GM18519 (cell line): ENCODE measurements at regions not wholly inside any gene's neighbourhood (a gene's known extent, or its start where the extent isn't known, plus 50 kb on each side); places are given as distances from the start of the nearest gene placed in this dataset.

Experiments
- ATAC-seq: cut with Tn5 transposase; IDR thresholded peaks from one replicate; pipeline ENCODE4 v1.9.1; 2021; ENCODE audit warnings: mild to moderate bottlenecking, moderate library complexity; ENCODE audit not compliant: unreplicated experiment, low FRiP score

DNA sequence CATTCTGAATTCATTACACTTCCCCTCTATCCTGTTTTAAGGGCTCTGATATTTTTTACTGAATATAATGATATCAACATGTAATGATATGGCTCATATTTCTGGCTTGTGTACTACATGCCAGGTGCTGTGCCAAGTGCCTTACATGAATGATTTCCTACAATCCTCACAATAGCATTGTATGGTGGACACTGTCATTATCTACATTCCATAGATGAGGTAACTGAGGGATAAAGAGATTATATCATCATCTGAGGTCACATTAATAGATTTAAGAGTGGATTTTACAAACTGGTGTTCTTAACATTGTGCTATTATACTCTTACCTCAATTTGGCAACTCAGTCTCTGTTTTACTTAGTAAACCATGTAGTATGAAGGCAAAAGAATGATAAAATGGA is 502.0 kb downstream of the LIG4 start:
- no peak for ATAC-seq

DNA sequence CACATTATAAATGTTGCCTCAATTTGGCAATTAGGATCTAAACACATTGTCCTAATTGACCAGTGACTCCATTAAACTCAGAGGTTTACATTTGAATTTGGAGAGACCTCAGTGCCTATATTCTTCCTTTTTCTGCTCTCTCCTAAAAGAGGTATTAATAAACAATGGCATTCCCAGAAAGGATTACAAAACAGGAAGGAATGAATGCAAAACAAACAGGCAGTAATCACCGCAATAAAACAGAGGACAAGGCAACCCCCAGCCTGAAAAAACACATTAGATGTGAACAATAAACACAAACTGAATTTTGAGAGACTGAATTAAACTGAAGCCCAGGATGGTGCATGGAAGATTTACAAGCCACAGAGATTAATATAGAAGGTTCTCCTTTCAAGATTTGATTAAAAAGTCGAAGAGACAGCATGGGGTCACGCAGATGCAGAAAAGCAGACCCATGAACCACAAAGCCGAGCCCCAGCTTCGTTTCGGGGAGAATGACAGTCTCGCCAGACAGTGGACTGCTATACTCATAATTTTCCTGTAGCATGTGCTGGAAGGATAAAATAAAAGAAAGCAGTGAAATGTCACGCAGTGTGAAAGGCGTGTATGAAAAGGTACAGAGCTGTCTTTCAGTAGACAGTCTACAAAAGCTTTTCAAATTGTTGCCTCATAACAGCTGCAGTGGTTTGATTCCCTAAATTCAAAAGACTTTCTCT is 503.0 kb downstream of the LIG4 start:
- ATAC-seq, result no peak

DNA sequence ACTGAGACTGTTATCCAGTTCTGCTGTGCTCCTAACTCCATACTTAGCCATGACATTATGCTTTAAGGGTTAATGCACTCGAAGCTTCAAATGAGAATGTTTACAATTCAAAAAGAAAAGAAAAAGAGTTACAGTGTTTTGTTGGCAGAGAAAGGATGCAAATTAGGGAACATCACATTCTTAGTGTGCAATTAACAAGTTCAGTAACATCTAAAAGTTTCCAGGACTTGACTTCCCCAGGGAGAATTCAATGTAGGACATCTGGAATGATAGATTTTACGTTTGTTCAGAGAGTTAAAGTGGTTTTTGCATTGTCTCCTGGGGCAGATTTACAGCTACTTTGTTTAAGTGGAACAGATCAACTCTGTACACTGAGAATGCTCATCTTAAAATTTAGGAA is 525.2 kb downstream of the LIG4 start:
- no peak for ATAC-seq

DNA sequence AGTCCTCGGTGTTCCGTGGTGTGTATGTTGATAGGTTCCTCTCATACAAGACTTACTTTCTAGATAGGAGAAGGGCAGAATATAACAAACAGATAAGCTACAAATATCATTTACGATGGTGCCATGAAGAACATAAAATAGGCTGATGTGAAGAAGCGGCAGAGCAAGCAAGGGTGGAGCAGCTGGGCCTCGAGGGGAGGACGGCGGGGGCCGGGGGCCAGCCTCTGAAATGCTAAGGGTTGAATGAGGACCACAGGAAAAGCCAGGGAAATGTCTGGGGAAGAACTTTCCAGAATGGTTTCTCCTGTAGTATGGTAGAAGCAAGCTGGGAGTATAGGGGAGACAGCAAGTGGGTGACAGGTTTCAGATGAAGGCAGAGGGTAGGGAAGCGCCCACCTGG is 529.5 kb downstream of the LIG4 start:
- no peak for ATAC-seq

DNA sequence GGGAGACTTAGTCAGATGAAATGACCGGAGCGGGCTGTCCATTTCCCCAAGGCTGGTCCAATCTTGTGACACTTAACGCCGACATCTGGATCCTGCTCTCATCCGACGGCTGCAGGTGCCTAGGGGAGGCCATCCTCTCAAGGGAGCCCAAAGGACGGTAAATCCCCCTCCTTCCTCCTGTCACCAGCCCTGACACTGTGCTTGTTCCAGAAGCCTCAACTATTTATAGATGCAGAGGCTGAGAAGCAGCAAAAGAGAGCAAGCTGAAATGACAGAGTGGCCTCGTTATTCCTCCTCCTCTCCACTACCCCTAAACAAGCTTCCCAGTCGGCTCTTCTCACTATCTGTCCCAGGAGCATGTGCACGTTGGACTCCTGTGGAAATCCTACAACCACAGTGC is 533.7 kb downstream of the LIG4 start:
- ATAC-seq, result no peak

DNA sequence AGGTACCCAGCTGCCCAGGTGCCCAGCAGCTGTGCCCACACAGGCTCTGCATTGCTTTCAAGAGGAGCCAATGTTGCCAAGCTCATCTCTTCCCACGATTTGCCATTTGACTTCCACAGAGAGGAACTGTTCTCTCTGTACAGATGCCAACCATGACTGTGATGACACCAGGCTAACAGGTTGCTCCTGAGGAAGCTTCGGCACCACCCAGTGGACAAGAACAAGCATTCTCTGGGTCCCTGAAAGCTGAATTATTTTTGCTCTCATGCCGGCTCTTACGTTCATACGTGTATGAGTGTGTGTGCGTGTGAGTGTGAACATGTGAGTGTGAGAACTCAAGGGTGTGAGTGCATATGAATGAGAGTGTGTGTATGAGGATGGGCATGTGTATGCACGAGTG is 535.2 kb downstream of the LIG4 start:
- no peak for ATAC-seq

DNA sequence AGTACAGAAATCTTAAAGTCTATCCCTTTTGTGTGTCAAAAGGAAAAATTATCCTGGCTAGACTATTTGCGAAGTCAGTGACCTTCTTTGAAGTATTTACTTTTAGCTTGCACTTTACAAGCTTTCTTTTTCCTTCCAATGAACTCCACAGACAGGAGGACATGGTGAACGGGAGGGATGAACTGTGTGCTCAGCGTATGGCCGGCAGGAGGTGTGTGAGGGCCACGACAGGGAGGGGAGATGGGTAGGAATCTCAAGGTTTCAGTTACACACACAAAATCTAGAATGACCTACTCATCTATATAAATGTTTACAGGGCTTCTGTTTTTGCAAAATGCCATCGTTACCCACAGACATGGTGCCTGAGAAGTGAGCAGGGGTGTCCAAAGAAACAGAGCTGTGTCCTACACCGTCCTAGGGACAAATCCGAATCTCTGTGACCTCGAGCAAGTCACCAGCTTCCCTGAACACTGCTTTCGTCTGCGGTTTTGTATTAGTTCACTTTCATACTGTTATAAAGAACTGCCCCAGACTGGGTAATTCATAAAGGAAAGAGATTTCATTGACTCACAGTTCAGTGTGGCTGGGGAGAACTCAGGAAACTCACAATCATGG is 537.2 kb downstream of the LIG4 start:
- ATAC-seq, result no peak

DNA sequence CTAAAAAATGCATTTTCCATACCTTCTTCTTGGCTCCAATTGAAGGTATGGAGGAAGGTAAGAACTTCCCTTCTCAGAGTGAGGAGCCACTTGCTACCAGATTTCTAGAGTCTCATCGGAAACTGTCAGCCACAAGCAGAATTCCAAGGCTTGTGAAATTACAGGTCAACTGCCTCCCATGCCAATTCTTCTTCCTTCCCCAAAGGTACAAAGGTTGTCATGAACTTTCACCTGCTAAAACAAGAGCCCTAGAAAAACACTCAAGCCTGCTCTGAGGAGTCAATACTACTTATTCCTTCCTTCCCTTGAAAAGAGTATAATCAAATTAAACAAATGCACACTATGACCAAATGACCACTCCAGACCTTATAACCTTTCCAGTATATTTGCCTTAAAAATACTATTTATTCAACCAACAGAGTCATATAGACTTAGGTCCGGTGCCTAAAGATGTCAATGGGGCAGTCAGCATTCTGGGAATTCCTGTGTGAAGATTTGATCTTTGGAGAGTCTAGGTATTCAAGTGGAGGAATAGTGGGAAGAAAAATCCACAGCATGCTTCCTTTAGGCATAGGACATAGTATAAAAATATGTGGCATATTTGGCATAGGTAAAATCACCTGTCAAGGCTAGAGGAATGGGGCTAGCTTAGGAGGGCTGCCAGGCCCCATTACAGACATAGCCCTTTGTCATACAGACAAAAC is 539.3 kb downstream of the LIG4 start:
- no peak for ATAC-seq

DNA sequence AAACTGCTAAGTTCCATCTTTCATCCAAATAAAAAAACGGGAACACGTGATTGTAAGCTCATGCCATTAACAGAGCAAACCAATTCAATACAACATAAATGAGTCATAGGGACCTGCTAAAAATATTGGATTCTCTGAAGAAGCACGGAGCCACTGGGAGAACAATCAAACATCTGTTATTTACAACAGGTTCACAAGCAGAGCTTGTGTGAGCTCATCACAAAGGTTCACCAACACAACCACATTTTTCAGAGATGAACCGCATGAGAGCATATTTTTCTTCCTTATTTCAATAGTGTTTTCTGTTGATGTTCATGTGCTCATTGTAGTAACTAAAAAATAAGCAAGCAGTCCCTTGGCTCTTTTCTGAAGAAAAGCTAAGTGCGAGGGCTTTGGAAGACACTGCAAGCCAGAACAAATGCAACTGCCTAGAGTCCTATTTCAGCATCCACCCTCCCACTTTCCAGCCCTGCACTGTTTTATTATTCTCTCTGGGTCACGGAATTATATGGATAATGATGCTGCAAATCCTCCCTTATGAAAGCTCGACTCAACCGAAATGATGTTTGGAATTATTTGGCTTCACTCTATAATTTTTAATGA is 545.8 kb downstream of the LIG4 start:
- no peak for ATAC-seq

DNA sequence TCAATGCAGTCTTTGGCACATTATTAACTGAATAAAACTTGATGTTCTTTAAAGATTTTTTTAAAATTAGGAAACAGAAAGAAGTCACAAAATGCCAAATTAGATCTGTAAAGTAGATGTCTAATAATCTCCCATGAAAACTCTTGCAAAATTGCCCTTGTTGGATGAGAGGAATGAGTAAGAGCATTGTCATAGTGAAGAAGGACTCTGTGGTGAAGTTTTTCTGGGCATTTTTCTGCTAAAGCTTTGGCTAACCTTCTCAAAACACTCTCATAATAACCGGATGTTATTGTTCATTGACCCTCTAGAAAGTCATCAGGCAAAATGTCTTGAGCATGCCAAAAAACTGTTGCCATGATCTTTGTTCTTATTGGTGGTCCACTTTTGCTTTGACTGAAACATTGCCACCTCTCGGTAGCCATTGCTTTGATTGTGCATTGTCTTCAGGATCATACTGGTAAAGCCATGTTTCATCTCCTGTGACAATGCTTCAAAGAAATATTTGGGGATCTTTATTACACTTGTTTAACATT is 549.3 kb downstream of the LIG4 start:
- no peak for ATAC-seq

DNA sequence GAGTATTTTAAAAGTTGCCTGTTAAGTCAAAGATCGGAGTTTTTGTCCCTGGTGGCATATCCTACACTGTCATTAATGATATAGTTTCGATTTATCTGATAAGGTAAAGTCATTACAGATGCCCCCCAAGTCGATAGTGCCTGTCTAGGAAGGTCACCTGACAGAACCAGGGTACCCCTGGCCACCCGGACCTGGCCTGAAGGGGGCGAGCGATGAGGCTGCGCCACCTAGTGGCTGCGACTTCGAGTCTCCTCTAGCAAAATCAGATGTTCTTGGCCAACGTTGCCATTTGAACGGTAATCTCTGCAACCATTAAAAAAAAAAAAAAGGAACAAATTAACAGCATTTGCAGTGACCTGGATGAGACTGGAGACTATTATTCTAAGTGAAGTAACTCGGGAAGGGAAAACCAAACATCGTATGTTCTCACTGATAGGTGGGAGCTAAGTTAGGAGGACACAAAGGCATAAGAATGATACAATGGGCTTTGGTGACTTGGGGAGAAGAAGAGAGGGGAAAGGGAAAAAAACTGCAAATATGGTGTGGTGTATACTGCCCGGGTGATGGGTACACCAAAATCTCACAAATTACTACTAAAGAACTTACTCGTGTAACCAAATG is 565.1 kb downstream of the LIG4 start:
- ATAC-seq, result peak; percentile 84

DNA sequence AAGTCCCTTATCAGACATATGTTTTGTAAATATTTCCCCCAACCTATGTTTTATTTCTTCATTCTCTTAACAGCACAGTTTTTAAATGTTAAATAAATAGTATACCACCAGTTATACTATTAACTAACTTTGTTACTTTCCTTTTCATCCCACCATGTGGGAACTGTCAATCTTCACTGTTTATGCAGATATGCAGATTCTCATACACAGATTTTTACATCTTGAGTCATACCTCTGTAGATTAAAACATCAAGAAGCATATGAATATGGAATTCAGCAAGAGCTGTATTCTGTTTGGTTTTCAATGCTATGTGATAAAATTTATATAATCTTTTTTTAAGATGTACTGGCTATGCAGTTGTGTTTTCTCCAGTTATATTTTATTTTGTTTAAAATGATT is 566.3 kb downstream of the LIG4 start:
- no peak for ATAC-seq

DNA sequence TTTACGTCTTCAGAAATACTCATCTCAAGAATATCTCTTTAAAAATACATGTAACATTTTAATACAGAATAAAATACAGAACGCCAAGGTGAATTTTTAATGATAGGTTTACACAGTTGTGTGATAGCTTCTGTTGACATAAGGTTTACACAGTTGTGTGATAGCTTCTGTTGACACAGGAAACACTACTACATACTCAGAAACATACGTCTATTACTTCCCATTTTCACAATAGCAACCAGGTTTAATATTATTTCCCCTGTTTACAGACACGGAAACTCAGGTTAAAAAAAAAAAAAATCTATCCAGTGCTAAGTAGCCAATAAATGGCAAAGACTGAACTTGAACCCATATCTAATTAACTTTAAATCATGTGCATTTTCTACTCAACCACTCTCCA is 571.2 kb downstream of the LIG4 start:
- ATAC-seq, result no peak

DNA sequence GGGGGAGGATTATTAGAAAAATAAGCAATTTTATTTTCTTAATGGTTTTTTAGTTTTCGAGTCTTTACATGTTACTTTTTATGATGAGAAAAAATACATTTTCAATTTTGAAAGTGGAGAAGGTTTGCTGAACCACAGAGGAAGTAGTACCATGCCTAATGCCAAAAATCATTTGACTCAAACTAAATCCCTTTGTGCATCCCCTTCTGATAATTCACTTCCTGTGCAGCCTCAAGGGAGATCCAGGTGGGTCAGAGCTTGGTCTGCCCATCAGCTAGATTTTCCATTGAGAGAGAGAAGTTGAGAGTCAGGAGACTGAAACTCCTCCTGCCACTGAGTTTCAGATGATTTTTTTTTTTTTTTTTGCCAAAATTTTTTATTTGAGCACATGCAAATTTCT is 571.7 kb downstream of the LIG4 start:
- no peak for ATAC-seq

DNA sequence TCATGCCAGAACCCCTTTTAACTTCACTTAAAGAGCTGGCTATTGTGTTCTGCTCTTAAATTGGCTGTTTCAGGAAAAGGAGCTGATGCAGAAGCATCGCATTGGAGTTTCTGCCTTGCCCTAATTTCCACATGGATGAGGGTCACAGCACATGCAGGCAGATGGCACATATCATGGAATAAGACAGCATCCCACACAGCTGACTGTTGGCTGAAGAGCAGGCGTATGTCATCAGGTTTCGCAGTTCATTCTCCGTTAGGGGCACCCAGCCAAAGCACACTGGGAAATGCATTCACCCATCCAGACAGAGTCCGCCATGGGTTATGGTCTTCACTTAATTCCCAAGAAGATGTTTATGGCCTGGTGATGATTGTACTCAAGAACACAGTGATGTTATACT is 572.5 kb downstream of the LIG4 start:
- no peak for ATAC-seq

DNA sequence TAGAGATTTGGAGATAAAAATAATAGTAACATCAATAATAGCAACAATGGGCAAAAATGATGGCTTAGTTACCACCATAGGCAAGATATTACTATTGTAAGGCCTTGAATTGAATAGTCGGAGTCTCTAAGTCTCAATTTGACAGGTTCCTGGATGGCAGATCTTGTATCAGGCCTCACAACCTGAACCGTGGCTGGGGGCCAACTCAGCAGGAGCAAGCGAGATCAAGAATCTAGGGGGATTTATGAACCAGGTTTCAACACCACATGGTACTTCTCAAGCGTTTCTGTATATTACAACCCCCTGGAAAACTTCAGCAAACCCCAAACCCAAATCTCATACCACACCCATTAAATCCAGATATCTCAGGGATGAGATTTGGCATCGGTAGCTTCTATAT is 573.8 kb downstream of the LIG4 start:
- no peak for ATAC-seq

DNA sequence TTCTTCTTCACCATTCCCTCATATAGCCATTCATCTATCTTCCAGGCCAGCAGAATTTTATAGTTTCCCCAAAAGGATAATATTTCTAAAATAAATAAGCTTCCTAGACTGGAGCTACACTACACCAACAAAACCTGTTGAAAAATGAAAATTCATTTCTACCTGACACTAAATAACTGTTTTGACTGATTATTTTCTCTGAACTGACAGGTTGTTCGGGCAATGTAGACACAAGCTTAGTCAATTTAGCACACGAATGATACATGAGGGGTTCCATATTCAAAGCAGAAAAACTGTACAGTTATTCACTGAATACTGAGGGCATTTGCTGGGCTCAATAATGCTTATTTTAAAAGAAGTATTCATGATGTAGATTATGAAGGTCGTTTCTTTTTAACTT is 589.7 kb downstream of the LIG4 start:
- ATAC-seq, result no peak

DNA sequence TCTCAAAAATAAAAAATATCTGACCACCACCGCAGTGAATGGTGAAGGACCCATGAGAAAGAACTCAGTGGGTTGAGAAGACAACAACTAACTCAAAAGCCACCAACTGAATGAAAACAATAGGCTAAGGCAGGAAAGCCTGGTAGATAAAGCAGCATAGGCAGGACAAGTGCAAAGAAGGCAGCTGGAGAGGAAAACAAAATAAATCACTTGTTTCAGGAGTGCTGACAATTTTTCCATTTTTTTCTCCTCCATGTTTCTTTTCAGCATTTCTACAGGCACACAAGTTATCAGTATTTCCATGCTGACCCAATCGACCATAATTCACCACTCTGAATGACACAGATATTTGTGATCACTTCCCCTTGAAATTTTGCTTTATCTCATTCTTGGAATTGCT is 597.8 kb downstream of the LIG4 start:
- no peak for ATAC-seq

DNA sequence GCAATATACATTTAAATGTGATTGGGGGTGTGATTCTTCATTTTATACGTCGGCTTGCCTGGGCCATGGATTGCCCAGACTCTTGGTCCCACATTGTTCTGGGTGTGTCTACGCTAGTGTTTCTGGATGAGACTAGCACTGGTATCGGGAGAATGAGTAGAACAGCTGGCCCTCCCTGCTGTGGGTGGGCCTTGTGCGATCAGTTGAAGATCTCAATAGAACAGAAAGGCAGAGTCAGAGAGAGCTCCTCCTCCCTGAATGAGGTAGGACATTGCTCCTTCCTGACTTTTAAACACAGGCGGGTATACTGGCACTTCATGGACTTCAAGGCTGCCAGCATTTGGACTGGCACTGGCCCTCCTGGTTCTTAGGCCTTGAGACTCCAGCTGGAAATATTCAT is 603.0 kb downstream of the LIG4 start:
- ATAC-seq, result no peak

DNA sequence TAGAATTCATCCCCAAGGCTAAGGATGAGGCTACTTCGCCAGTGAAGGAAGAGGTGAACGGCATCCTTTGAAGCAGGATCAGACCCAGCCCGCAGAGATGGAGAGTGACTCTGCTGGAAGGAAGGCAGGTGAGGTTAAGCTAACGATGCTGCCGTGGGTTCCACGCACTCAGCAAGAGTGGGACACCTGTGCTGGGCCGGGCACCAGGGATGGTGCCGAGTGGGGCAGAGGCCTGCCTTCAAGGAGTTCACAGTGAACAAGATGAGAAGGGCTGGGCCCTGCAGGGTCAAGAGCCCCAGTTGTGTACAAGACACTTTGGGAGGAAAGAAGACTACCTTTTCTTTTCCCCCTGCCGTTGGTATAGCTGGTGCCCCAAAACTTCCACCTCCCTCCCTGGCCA is 606.6 kb downstream of the LIG4 start:
- ATAC-seq, result no peak

DNA sequence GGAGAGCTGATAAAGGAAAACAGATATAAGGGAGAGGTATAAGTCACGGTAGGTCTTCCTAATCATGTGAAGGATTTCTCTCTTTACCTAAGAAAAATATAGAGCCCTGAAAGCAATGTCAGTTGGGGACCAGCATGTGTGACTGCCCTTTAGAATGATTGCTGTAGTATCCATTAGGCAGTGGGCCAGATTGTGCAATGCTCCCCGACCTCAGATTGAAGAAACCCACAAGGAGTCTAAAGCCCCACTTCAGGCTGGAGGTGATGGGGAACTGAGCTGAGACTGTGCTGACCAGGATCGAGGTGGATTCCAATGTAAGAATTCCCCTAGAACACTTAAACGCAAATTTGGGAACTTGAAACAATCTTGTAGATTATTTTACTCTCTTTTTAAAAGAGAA is 614.4 kb downstream of the LIG4 start:
- ATAC-seq, result no peak
